ENCODE measurements at regions not wholly inside any gene's neighbourhood (a gene's known extent, or its start where the extent isn't known, plus 50 kb on each side); places are given as distances from the start of the nearest gene placed in this dataset.
A peak's percentile ranks its signal among the peaks of the same experiment; 100 is the strongest.

- in situ Hi-C loops (cut with MboI): no loop called here
- no peak for DNase-seq
These were observed 350.5 kb upstream of the THBS1 start for GRCh38 chr15:39230205-39230907.

GRCh38 chr15:39230908-39231285 lies 350.0 kb upstream of the THBS1 start:
- Histone ChIP-seq H2AFZ (no peak overlapping the region), H3F3A (ENCODE audit: insufficient read depth) (peaks cover 53% of the 10 kb centered on the region), H3K27ac (peak overlapping the region; percentile 83; the same call in 1 of the 2 replicates), H3K9me3 (ENCODE audit: low read depth) (no peaks in the 10 kb centered on the region), H3K4me1 (ENCODE audit: insufficient read depth) (peaks cover 42% of the 10 kb centered on the region), H4K20me1 (ENCODE audit: insufficient read depth) (no peaks in the 10 kb centered on the region), H3K4me2 (ENCODE audit: unreplicated experiment) (no peak overlapping the region), H3K36me3 (ENCODE audit: low read depth) (no peaks in the 10 kb centered on the region), H3K79me2 (ENCODE audit: insufficient read depth) (no peaks in the 10 kb centered on the region), H3K9ac (no peak overlapping the region), H3K27me3 (replicated peaks; ENCODE audit: insufficient read depth) (no peaks in the 10 kb centered on the region), H3K9me2 (ENCODE audit: insufficient read depth) (no peaks in the 10 kb centered on the region), H3K4me3 (no peak overlapping the region)
- TF ChIP-seq EZH2phosphoT487 (IDR thresholded peaks at IDR 0.05; ENCODE audit: insufficient read depth, low read depth) (no peak), EZH2 (IDR thresholded peaks at IDR 0.05; ENCODE audit: insufficient read depth, poor library complexity, severe bottlenecking) (no peak)
- DNase-seq: no peak
- in situ Hi-C loops (cut with MboI): no loop called here
- 88 to 100% methylated on average over 1 of the region's 1 CpG for WGBS, 2 experiments (ENCODE audit: low coverage in 1 of 2, low lambda C conversion rate in 2 of 2, missing lambda C conversion rate in 2 of 2)

More at GRCh38 chr15:39230205-39230907, 350.5 kb upstream of the THBS1 start:
- Histone ChIP-seq H2AFZ (0 out of 2 replicates have a peak overlapping the region, but pooled peaks have one; percentile 1), H3K4me3 (no peak overlapping the region), H3K79me2 (ENCODE audit: insufficient read depth) (no peaks in the 10 kb centered on the region), H3K4me1 (ENCODE audit: insufficient read depth) (peaks cover 39% of the 10 kb centered on the region), H3K27ac (no peak overlapping the region), H3K9ac (no peak overlapping the region), H3K9me3 (ENCODE audit: low read depth) (no peaks in the 10 kb centered on the region), H3F3A (ENCODE audit: insufficient read depth) (peaks cover 53% of the 10 kb centered on the region), H3K4me2 (ENCODE audit: unreplicated experiment) (no peak overlapping the region), H3K36me3 (ENCODE audit: low read depth) (no peaks in the 10 kb centered on the region), H3K27me3 (replicated peaks; ENCODE audit: insufficient read depth) (no peaks in the 10 kb centered on the region), H4K20me1 (ENCODE audit: insufficient read depth) (no peaks in the 10 kb centered on the region), H3K9me2 (ENCODE audit: insufficient read depth) (no peaks in the 10 kb centered on the region)
- WGBS, 2 experiments (ENCODE audit: low coverage in 1 of 2, low lambda C conversion rate in 2 of 2, missing lambda C conversion rate in 2 of 2): 65 to 67% methylated on average over 8 of the region's 8 CpGs
- no peak for TF ChIP-seq EZH2phosphoT487 (IDR thresholded peaks at IDR 0.05; ENCODE audit: insufficient read depth, low read depth)
- TF ChIP-seq EZH2 (IDR thresholded peaks at IDR 0.05; ENCODE audit: insufficient read depth, poor library complexity, severe bottlenecking): no peak

GRCh38 chr15:39232512-39232911 lies 348.4 kb upstream of the THBS1 start:
- in situ Hi-C loops (cut with MboI): no loop called here
- Histone ChIP-seq H3K4me2 (ENCODE audit: unreplicated experiment) (peak overlapping the region; percentile 39), H3K27me3 (replicated peaks; ENCODE audit: insufficient read depth) (no peaks in the 10 kb centered on the region), H3K9me2 (ENCODE audit: insufficient read depth) (no peaks in the 10 kb centered on the region), H3F3A (ENCODE audit: insufficient read depth) (peaks cover 53% of the 10 kb centered on the region), H4K20me1 (ENCODE audit: insufficient read depth) (no peaks in the 10 kb centered on the region), H3K27ac (peak overlapping the region; percentile 83), H3K9ac (peak overlapping the region; percentile 63), H3K4me3 (no peak overlapping the region), H3K79me2 (ENCODE audit: insufficient read depth) (no peaks in the 10 kb centered on the region), H3K36me3 (ENCODE audit: low read depth) (no peaks in the 10 kb centered on the region), H3K9me3 (ENCODE audit: low read depth) (no peaks in the 10 kb centered on the region), H2AFZ (peak overlapping the region; percentile 13; the same call in 1 of the 2 replicates), H3K4me1 (ENCODE audit: insufficient read depth) (peaks cover 42% of the 10 kb centered on the region)
- DNase-seq: peak; percentile 93
- 20 to 31% methylated on average over 4 of the region's 4 CpGs for WGBS, 2 experiments (ENCODE audit: low coverage in 1 of 2, low lambda C conversion rate in 2 of 2, missing lambda C conversion rate in 2 of 2)
- TF ChIP-seq EZH2 (IDR thresholded peaks at IDR 0.05; ENCODE audit: insufficient read depth, poor library complexity, severe bottlenecking): no peak
- no peak for TF ChIP-seq EZH2phosphoT487 (IDR thresholded peaks at IDR 0.05; ENCODE audit: insufficient read depth, low read depth)

- Histone ChIP-seq H3K9me3 (ENCODE audit: low read depth) (no peaks in the 10 kb centered on the region), H3K79me2 (ENCODE audit: insufficient read depth) (no peaks in the 10 kb centered on the region), H4K20me1 (ENCODE audit: insufficient read depth) (no peaks in the 10 kb centered on the region), H3K9me2 (ENCODE audit: insufficient read depth) (no peaks in the 10 kb centered on the region), H2AFZ (no peak overlapping the region), H3K27ac (peak overlapping the region; percentile 52), H3F3A (ENCODE audit: insufficient read depth) (peaks cover 61% of the 10 kb centered on the region), H3K27me3 (replicated peaks; ENCODE audit: insufficient read depth) (no peaks in the 10 kb centered on the region), H3K4me3 (no peak overlapping the region), H3K4me1 (ENCODE audit: insufficient read depth) (peaks cover 51% of the 10 kb centered on the region), H3K36me3 (ENCODE audit: low read depth) (no peaks in the 10 kb centered on the region), H3K9ac (peak overlapping the region; percentile 13; the same call in 1 of the 2 replicates), H3K4me2 (ENCODE audit: unreplicated experiment) (peak overlapping the region; percentile 67)
- DNase-seq: peak; percentile 76
- TF ChIP-seq EZH2phosphoT487 (IDR thresholded peaks at IDR 0.05; ENCODE audit: insufficient read depth, low read depth) (no peak), EZH2 (IDR thresholded peaks at IDR 0.05; ENCODE audit: insufficient read depth, poor library complexity, severe bottlenecking) (no peak)
- 48 to 51% methylated on average over 5 of the region's 5 CpGs for WGBS, 2 experiments (ENCODE audit: low coverage in 1 of 2, low lambda C conversion rate in 2 of 2, missing lambda C conversion rate in 2 of 2)
- in situ Hi-C loops (cut with MboI): no loop called here
These were observed 345.6 kb upstream of the THBS1 start for GRCh38 chr15:39235084-39235795.
